TTC549 (cell line): ENCODE measurements at regions not wholly inside any gene's neighbourhood (a gene's known extent, or its start where the extent isn't known, plus 50 kb on each side); places are given as distances from the start of the nearest gene placed in this dataset.

Source experiments
- FAIRE-seq: peaks from 2 replicates; lab custom pipeline; 2012; peaks lifted over from hg19 to GRCh38; lab: Jason Lieb, UNC

- FAIRE-seq, result no peak
Observed at GRCh38 chr15:35657679-35658311, 111.8 kb upstream of the DPH6 start.

- no peak for FAIRE-seq
Observed at GRCh38 chr15:35663956-35664355, 118.0 kb upstream of the DPH6 start.

GRCh38 chr15:35665896-35666536 lies 120.1 kb upstream of the DPH6 start:
- FAIRE-seq, result no peak

- no peak for FAIRE-seq
Observed at GRCh38 chr15:35667908-35668307, 121.9 kb upstream of the DPH6 start.

- no peak for FAIRE-seq
Observed at GRCh38 chr15:35669021-35669420, 123.1 kb upstream of the DPH6 start.

- no peak for FAIRE-seq
Observed at GRCh38 chr15:35669432-35670045, 123.6 kb upstream of the DPH6 start.

GRCh38 chr15:35671197-35671596 lies 125.2 kb upstream of the DPH6 start:
- FAIRE-seq, result no peak

- no peak for FAIRE-seq
Observed at GRCh38 chr15:35671981-35672380, 126.0 kb upstream of the DPH6 start.

- no peak for FAIRE-seq
Observed at GRCh38 chr15:35673093-35673684, 127.2 kb upstream of the DPH6 start.

GRCh38 chr15:35674873-35675781 lies 129.2 kb upstream of the DPH6 start:
- FAIRE-seq, result no peak

GRCh38 chr15:35678774-35679173 lies 132.8 kb upstream of the DPH6 start:
- FAIRE-seq, result peak; percentile 23

GRCh38 chr15:35679186-35679585 lies 133.2 kb upstream of the DPH6 start:
- no peak for FAIRE-seq

- FAIRE-seq, result no peak
Observed at GRCh38 chr15:35680951-35681350, 135.0 kb upstream of the DPH6 start.

- no peak for FAIRE-seq
Observed at GRCh38 chr15:35686347-35686746, 140.4 kb upstream of the DPH6 start.

- FAIRE-seq, result no peak
Observed at GRCh38 chr15:35689266-35689665, 143.3 kb upstream of the DPH6 start.

- FAIRE-seq, result no peak
Observed at GRCh38 chr15:35690089-35690488, 144.1 kb upstream of the DPH6 start.

- no peak for FAIRE-seq
Observed at GRCh38 chr15:35690698-35691116, 144.7 kb upstream of the DPH6 start.

- no peak for FAIRE-seq
Observed at GRCh38 chr15:35691173-35691761, 145.3 kb upstream of the DPH6 start.

- no peak for FAIRE-seq
Observed at GRCh38 chr15:35691891-35692867, 146.2 kb upstream of the DPH6 start.

- no peak for FAIRE-seq
Observed at GRCh38 chr15:35693286-35693685, 147.3 kb upstream of the DPH6 start.

- FAIRE-seq, result no peak
Observed at GRCh38 chr15:35693886-35694285, 147.9 kb upstream of the DPH6 start.
